Neural progenitor cell (in vitro differentiated cells): ENCODE measurements at regions not wholly inside any gene's neighbourhood (a gene's known extent, or its start where the extent isn't known, plus 50 kb on each side); places are given as distances from the start of the nearest gene placed in this dataset.

Experiments
- DNase-seq: peaks from one replicate; pipeline ENCODE4 v3.0.0-alpha.2; 2016; ENCODE audit warnings: low spot score
- H2AFZ ChIP-seq: fragments of 200-600 bp; sonication (generic); replicated peaks from 2 replicates; pipeline ENCODE4 v1.6.1; 2016; ENCODE audit warnings: antibody characterized with exemption
- H3F3A ChIP-seq: fragments of 200-600 bp; sonication (generic); 2 replicates; pipeline ENCODE4 v1.6.1; 2016; ENCODE audit warnings: antibody characterized with exemption, low read depth
- H3K27ac ChIP-seq: fragments of 200-600 bp; sonication (generic); 2 replicates; pipeline ENCODE4 v1.5.1; 2016; ENCODE audit warnings: mild to moderate bottlenecking
- H3K27me3 ChIP-seq: fragments of 200-600 bp; sonication (generic); 2 replicates; pipeline ENCODE4 v1.6.1; 2016; ENCODE audit warnings: mild to moderate bottlenecking, moderate library complexity
- H3K36me3 ChIP-seq: fragments of 200-600 bp; sonication (generic); 2 replicates; pipeline ENCODE4 v1.5.1; 2016
- H3K4me1 ChIP-seq: fragments of 200-600 bp; sonication (generic); 2 replicates; pipeline ENCODE4 v1.6.1; 2016; ENCODE audit warnings: mixed run types
- H3K4me2 ChIP-seq: fragments of 200-600 bp; sonication (generic); 2 replicates; pipeline ENCODE4 v1.6.1; 2016
- H3K4me3 ChIP-seq: fragments of 200-600 bp; sonication (generic); 2 replicates; pipeline ENCODE4 v1.5.1; 2016
- H3K79me2 ChIP-seq: fragments of 200-600 bp; sonication (generic); 2 replicates; pipeline ENCODE4 v1.6.1; 2016; ENCODE audit warnings: low read depth
- H3K9ac ChIP-seq: fragments of 200-600 bp; sonication (generic); 2 replicates; pipeline ENCODE4 v1.6.1; 2016
- H3K9me3 ChIP-seq: fragments of 200-600 bp; sonication (generic); 2 replicates; pipeline ENCODE4 v1.5.1; 2016; ENCODE audit warnings: low read depth
- H4K20me1 ChIP-seq: fragments of 200-600 bp; sonication (generic); 2 replicates; pipeline ENCODE4 v1.6.1; 2016; ENCODE audit warnings: low read depth
- H3K27ac Mint-ChIP-seq: 3 replicates; pipeline ENCODE4 v1.8.0; 2021; ENCODE audit warnings: mixed read lengths
- H3K27me3 Mint-ChIP-seq: 2 replicates; pipeline ENCODE4 v1.8.0; 2022; ENCODE audit warnings: low read depth, mild to moderate bottlenecking, inconsistent platforms, moderate library complexity, mixed read lengths; ENCODE audit not compliant: insufficient read depth
- H3K36me3 Mint-ChIP-seq: 3 replicates; pipeline ENCODE4 v1.8.0; 2021; ENCODE audit warnings: mixed read lengths
- H3K4me1 Mint-ChIP-seq: 3 replicates; pipeline ENCODE4 v1.8.0; 2021; ENCODE audit warnings: mixed read lengths
- H3K4me3 Mint-ChIP-seq: 3 replicates; pipeline ENCODE4 v1.8.0; 2021; ENCODE audit warnings: mild to moderate bottlenecking, moderate library complexity, mixed read lengths
- H3K9me3 Mint-ChIP-seq: 3 replicates; pipeline ENCODE4 v1.8.0; 2020; ENCODE audit warnings: mixed read lengths
- EZH2 ChIP-seq: fragments of 200-600 bp; sonication (generic); IDR thresholded peaks from 2 replicates; pipeline ENCODE4 v1.6.1; 2017; ENCODE audit warnings: antibody characterized with exemption, mild to moderate bottlenecking, moderate library complexity
- EZH2phosphoT487 ChIP-seq: fragments of 200-600 bp; sonication (generic); IDR thresholded peaks from 2 replicates; pipeline ENCODE4 v1.6.1; 2017; ENCODE audit warnings: antibody characterized with exemption
- TF ChIP-seq, protein P1 (sequence below): fragments of 200-600 bp; sonication (generic); IDR thresholded peaks from 2 replicates; pipeline ENCODE4 v1.5.1; 2017; ENCODE audit warnings: antibody characterized with exemption, mild to moderate bottlenecking

DNA sequence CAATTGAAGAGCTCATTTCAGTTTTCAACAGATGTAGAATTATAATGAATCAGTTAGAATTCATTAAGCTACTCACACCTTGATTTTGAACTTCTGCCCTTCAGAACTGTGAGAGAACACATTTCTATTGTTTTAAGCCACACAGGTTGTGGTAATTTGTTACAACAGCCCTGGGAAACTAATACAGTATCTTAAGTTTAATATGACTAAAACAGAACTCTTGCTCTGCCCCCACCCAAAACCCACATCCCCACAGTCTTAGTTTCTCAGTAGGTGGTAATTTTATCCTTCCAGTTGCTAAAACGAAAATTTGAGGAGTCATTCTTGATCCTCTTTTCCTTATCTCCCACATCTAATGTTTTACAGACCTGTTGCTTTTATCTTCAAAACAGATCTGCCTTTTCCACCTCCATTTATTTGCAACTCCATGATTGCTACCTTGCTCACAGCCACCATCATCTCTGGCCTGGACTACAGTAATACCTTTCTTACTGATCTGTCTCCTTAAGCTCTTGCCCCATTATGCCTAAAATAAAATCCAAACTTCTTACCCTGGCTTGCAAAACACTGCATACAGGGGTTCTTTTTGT is 72.8 kb upstream of the NXPH1 start:
- Histone ChIP-seq H3K36me3 (no peaks in the 10 kb centered on the region), H3K4me2 (no peak overlapping the region), H3F3A (no peaks in the 10 kb centered on the region), H3K4me1 (peaks cover 4% of the 10 kb centered on the region), H3K9ac (no peak overlapping the region), H3K27ac (no peak overlapping the region), H3K27me3 (no peaks in the 10 kb centered on the region), H3K9me3 (no peaks in the 10 kb centered on the region), H4K20me1 (no peaks in the 10 kb centered on the region), H2AFZ (no peak overlapping the region), H3K4me3 (no peak overlapping the region), H3K79me2 (no peaks in the 10 kb centered on the region)
- Mint-ChIP-seq H3K4me3 (no peak overlapping the region), H3K9me3 (peaks cover 2% of the 10 kb centered on the region), H3K27me3 (peaks cover 4% of the 10 kb centered on the region), H3K36me3 (no peaks in the 10 kb centered on the region), H3K4me1 (peaks cover 19% of the 10 kb centered on the region), H3K27ac (no peak overlapping the region)
- no peak for DNase-seq
- TF ChIP-seq EZH2phosphoT487 (no peak), EZH2 (no peak)
- TF ChIP-seq, protein P1, sequence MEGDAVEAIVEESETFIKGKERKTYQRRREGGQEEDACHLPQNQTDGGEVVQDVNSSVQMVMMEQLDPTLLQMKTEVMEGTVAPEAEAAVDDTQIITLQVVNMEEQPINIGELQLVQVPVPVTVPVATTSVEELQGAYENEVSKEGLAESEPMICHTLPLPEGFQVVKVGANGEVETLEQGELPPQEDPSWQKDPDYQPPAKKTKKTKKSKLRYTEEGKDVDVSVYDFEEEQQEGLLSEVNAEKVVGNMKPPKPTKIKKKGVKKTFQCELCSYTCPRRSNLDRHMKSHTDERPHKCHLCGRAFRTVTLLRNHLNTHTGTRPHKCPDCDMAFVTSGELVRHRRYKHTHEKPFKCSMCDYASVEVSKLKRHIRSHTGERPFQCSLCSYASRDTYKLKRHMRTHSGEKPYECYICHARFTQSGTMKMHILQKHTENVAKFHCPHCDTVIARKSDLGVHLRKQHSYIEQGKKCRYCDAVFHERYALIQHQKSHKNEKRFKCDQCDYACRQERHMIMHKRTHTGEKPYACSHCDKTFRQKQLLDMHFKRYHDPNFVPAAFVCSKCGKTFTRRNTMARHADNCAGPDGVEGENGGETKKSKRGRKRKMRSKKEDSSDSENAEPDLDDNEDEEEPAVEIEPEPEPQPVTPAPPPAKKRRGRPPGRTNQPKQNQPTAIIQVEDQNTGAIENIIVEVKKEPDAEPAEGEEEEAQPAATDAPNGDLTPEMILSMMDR = no peak

DNA sequence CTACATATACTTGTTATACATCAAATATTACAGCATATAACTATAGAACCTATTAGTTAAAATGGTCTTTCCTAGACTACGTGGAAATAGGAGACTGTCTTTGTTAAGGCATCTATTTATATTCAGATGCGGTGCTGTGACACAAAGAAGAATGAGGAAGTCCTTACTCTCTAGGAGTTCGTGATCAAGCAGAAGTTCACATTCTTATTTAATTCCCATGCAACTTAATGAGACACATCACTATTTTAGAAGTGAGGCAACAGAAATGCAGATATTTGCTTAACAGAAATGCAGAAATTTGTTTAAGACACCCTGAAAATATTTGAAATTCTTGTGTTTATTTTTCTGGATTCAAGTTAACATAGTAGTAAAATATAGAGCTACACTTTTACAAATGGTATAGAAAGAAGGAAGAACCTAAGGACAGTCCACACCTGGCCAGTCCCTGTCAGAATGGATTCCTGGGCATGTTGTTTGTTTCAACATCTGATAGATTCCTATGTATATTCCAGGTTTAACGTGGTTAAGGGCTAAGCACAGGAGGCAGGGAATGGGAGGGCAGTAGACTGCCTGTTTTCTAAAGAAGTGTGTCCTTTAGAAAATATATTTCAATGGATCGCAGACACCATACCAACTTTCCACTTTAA is 70.6 kb upstream of the NXPH1 start:
- Histone ChIP-seq H3K79me2 (no peaks in the 10 kb centered on the region), H3K36me3 (no peaks in the 10 kb centered on the region), H3K9ac (no peak overlapping the region), H3K27me3 (no peaks in the 10 kb centered on the region), H3K27ac (no peak overlapping the region), H3K4me1 (peaks cover 4% of the 10 kb centered on the region), H3K4me3 (no peak overlapping the region), H4K20me1 (no peaks in the 10 kb centered on the region), H3K9me3 (no peaks in the 10 kb centered on the region), H2AFZ (no peak overlapping the region), H3K4me2 (no peak overlapping the region), H3F3A (no peaks in the 10 kb centered on the region)
- Mint-ChIP-seq H3K4me3 (no peak overlapping the region), H3K27me3 (peaks cover 4% of the 10 kb centered on the region), H3K9me3 (peaks cover 2% of the 10 kb centered on the region), H3K36me3 (no peaks in the 10 kb centered on the region), H3K4me1 (peaks cover 11% of the 10 kb centered on the region), H3K27ac (no peak overlapping the region)
- no peak for DNase-seq
- TF ChIP-seq EZH2 = no peak
- TF ChIP-seq, protein P1 = no peak
- no peak for TF ChIP-seq EZH2phosphoT487

DNA sequence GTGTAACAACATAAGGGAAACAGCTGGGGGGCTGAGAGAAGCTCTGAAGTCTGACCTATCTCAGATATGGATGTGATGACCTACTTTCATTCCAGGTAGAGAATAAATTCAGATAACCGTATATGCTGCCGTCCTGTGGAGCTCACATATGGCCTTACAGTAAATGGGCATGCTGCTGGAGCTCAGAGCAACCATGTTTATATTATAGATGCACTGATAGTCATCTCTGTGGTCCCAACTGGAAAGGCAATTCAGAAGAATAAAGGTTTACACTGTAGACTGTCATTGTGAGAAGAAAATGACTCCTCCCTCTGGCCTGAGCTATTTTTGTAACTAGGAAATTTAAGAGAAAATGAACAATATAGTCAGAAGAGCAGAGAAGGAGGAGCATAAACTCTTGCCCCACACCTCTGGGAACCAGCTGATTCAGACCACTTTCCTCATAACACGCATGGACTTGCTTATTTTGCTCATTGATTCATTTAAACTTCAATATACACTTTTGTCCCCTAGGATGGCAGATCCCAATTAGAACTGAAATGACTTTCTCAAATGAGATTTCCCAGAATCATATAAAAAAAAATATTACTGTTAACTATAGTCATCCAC is 69.9 kb upstream of the NXPH1 start:
- no peak overlapping the region for H3K4me3 Mint-ChIP-seq
- H3K9me3 Mint-ChIP-seq = no peaks in the 10 kb centered on the region
- H3K27ac Mint-ChIP-seq = no peak overlapping the region
- DNase-seq = no peak
- peaks cover 4% of the 10 kb centered on the region for H3K4me1 ChIP-seq
- H2AFZ ChIP-seq = no peak overlapping the region
- H3F3A ChIP-seq = no peaks in the 10 kb centered on the region
- no peaks in the 10 kb centered on the region for H3K9me3 ChIP-seq
- no peak overlapping the region for H3K4me2 ChIP-seq
- H3K27me3 ChIP-seq = no peaks in the 10 kb centered on the region
- H3K36me3 Mint-ChIP-seq = no peaks in the 10 kb centered on the region
- H3K27me3 Mint-ChIP-seq = peaks cover 4% of the 10 kb centered on the region
- no peak overlapping the region for H3K4me3 ChIP-seq
- no peak overlapping the region for H3K9ac ChIP-seq
- TF ChIP-seq, protein P1 = no peak
- TF ChIP-seq EZH2 = no peak
- no peak for TF ChIP-seq EZH2phosphoT487
- no peaks in the 10 kb centered on the region for H3K79me2 ChIP-seq
- no peak overlapping the region for H3K27ac ChIP-seq
- no peaks in the 10 kb centered on the region for H4K20me1 ChIP-seq
- no peaks in the 10 kb centered on the region for H3K36me3 ChIP-seq
- H3K4me1 Mint-ChIP-seq = peaks cover 8% of the 10 kb centered on the region
